Ectodermal cell (in vitro differentiated cells): ENCODE measurements at regions not wholly inside any gene's neighbourhood (a gene's known extent, or its start where the extent isn't known, plus 50 kb on each side); places are given as distances from the start of the nearest gene placed in this dataset.
"Not testable (repeated sequence)": the region's sequence is repeated elsewhere in the genome, so short reads cannot be mapped to it uniquely, and the experiment has no call there.

Source experiments
- H3K27ac ChIP-seq: 2 replicates; pipeline ENCODE4 v1.7.0; 2013; ENCODE audit warnings: mild to moderate bottlenecking, low read depth, low read length; ENCODE audit not compliant: insufficient read depth, poor library complexity, severe bottlenecking
- H3K27me3 ChIP-seq: 2 replicates; pipeline ENCODE4 v1.7.0; 2013; ENCODE audit warnings: mild to moderate bottlenecking, low read length; ENCODE audit not compliant: insufficient read depth, control insufficient read depth, poor library complexity, severe bottlenecking
- H3K36me3 ChIP-seq: one replicate; pipeline ENCODE4 v1.7.0; 2013; ENCODE audit warnings: low read length; ENCODE audit not compliant: control insufficient read depth, insufficient read depth
- H3K4me1 ChIP-seq: one replicate; pipeline ENCODE4 v1.7.0; 2013; ENCODE audit warnings: low read length; ENCODE audit not compliant: control insufficient read depth, insufficient read depth
- H3K4me3 ChIP-seq: 2 replicates; pipeline ENCODE4 v1.7.0; 2013; ENCODE audit warnings: low read depth, low read length, control low read depth; ENCODE audit not compliant: insufficient read depth
- H3K9me3 ChIP-seq: 2 replicates; pipeline ENCODE4 v1.7.0; 2013; ENCODE audit warnings: mild to moderate bottlenecking, low read length, moderate library complexity; ENCODE audit not compliant: control insufficient read depth
- WGBS, 2 experiments: methylation state at CpG; one replicate each; pipeline ENCODE4 v1.1.7; 2013; ENCODE audit warnings: missing lambda C conversion rate in 2 of 2; 5-methylcytosine and 5-hydroxymethylcytosine counted together

DNA sequence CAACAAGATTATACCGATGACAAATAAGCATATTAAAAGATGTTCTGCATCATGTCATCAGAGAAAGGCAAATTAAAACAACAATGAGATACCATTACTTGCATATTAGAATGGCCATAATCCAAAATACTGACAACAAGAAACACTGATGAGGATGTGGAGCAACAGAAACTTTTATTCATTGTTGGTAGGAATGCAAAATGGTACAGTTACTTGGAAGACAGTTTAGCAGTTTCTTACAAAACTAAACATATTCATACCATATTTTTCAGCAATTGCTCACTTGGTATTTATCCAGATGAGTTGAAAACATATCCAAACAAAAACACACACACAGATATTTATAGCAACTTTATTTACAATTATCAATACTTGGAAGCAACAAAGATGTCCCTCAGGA, 160.9 kb upstream of the MME start:
- Histone ChIP-seq H3K4me1 (no peaks in the 10 kb centered on the region), H3K9me3 (no peaks in the 10 kb centered on the region), H3K4me3 (no peak overlapping the region), H3K27me3 (no peaks in the 10 kb centered on the region), H3K36me3 (no peaks in the 10 kb centered on the region), H3K27ac (no peak overlapping the region)
- WGBS, 2 experiments, result 86 to 100% methylated on average over 1 of the region's 1 CpG

GRCh38 chr3:154904328-154904727, 175.8 kb upstream of the MME start:
- Histone ChIP-seq H3K4me1 (no peaks in the 10 kb centered on the region), H3K27ac (no peak overlapping the region), H3K27me3 (no peaks in the 10 kb centered on the region), H3K4me3 (no peak overlapping the region), H3K9me3 (no peaks in the 10 kb centered on the region), H3K36me3 (no peaks in the 10 kb centered on the region)
- 43 to 73% methylated on average over 2 of the region's 2 CpGs for WGBS, 2 experiments

DNA sequence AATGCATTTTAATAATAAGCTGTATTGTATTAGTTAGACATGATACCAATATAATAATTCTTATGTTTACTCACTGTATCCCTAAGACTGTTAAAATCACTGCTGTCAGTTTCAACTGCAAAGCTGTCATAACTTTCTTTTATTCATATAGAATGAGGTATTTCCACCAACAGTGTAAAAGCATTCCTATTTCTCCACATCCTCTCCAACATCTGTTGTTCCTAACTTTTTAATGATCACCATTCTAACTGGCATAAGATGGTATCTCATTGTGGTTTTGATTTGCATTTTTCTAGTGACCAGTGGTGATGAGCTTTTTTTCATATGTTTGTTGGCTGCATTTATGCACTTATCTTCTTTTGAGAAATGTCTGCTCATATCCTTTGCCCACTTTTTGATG, 177.6 kb upstream of the MME start:
- H3K4me1 ChIP-seq, H3K36me3 ChIP-seq, H3K9me3 ChIP-seq, H3K4me3 ChIP-seq, H3K27ac ChIP-seq, H3K27me3 ChIP-seq: not testable (repeated sequence)

- Histone ChIP-seq H3K9me3 (no peaks in the 10 kb centered on the region), H3K27me3 (no peaks in the 10 kb centered on the region), H3K4me3 (no peak overlapping the region), H3K36me3 (no peaks in the 10 kb centered on the region), H3K27ac (no peak overlapping the region), H3K4me1 (no peaks in the 10 kb centered on the region)
- WGBS, 2 experiments, result 89 to 95% methylated on average over 2 of the region's 2 CpGs
These were observed 178.8 kb upstream of the MME start for GRCh38 chr3:154901278-154901677.

DNA sequence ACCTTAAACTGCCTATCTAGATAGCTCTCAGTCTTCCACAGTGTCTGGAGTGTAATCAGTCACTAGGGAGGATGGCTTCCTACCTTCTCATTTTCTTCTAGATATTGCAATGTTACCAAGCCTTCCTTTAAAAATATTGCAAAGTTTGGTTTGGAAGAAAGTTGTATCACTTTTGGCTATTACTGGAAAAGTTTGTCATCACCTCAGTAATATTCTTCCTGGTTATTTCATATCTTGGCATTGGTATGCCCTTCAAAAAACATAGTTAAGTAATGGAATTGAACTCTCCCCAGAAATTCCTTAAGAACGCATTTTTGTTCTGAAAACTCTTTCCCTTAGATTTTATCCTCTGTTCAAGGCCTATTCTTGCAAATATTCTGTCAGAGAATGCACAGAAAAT, 179.3 kb upstream of the MME start:
- 86 to 92% methylated on average over 1 of the region's 1 CpG for WGBS, 2 experiments
- no peak overlapping the region for H3K27ac ChIP-seq
- no peaks in the 10 kb centered on the region for H3K36me3 ChIP-seq
- no peaks in the 10 kb centered on the region for H3K4me1 ChIP-seq
- H3K27me3 ChIP-seq, result no peaks in the 10 kb centered on the region
- H3K9me3 ChIP-seq, result no peaks in the 10 kb centered on the region
- no peak overlapping the region for H3K4me3 ChIP-seq

DNA sequence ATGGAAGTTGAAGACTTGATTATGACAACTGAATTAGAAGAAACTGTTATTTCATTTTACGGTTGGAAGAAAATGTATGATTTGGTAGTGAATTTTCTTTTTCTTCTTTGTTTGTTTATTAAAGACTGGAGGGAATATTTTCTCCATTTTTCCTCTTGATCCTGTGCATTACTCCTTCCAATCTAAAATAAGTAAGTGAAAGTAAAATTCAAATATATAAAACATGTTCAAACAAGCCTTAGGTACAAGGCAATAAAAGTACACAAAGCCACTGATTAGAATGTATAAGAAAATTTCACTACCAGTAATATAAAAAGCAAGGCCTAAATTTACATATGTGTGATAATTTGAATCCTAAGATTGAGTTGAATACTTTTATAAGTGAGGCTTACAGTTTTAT, 181.2 kb upstream of the MME start:
- Histone ChIP-seq H3K27ac (no peak overlapping the region), H3K9me3 (no peaks in the 10 kb centered on the region), H3K27me3 (no peaks in the 10 kb centered on the region), H3K36me3 (no peaks in the 10 kb centered on the region), H3K4me3 (no peak overlapping the region), H3K4me1 (no peaks in the 10 kb centered on the region)
- WGBS, 2 experiments, result 88 to 95% methylated on average over 1 of the region's 1 CpG

DNA sequence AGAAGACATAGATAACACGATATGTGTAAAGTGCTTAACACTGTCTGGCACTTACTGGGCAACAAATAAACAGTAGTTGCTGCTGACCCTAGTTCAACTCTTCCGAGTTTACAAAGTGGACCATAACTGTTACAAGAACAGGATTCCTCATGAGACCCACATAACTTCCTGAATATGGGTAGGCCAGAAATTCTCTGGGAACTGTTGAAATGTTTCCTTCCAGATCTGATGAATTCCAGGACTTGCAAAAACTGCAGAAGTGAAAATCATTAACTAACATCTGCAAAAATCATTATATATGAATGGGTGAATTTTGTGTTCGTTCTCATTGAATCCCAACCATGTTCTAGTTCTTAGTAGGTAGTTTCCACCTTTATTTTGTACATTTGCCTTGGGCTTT, 181.7 kb upstream of the MME start:
- Histone ChIP-seq H3K36me3 (no peaks in the 10 kb centered on the region), H3K9me3 (no peaks in the 10 kb centered on the region), H3K4me3 (no peak overlapping the region), H3K27ac (no peak overlapping the region), H3K4me1 (no peaks in the 10 kb centered on the region), H3K27me3 (no peaks in the 10 kb centered on the region)
- WGBS, 2 experiments, result 88 to 95% methylated on average over 2 to 3 of the region's 3 CpGs

- H3K9me3 ChIP-seq, result no peaks in the 10 kb centered on the region
- no peaks in the 10 kb centered on the region for H3K4me1 ChIP-seq
- no peaks in the 10 kb centered on the region for H3K36me3 ChIP-seq
- H3K27me3 ChIP-seq, result no peaks in the 10 kb centered on the region
- no peak overlapping the region for H3K27ac ChIP-seq
- 88 to 95% methylated on average over 6 of the region's 6 CpGs for WGBS, 2 experiments
- no peak overlapping the region for H3K4me3 ChIP-seq
These were observed 186.3 kb upstream of the MME start for GRCh38 chr3:154893813-154894212.

- no peaks in the 10 kb centered on the region for H3K4me1 ChIP-seq
- 96 to 98% methylated on average over 36 of the region's 36 CpGs for WGBS, 2 experiments
- no peaks in the 10 kb centered on the region for H3K9me3 ChIP-seq
- H3K36me3 ChIP-seq, result no peaks in the 10 kb centered on the region
- H3K27ac ChIP-seq, result no peak overlapping the region
- no peaks in the 10 kb centered on the region for H3K27me3 ChIP-seq
- no peak overlapping the region for H3K4me3 ChIP-seq
These were observed 190.9 kb upstream of the MME start for GRCh38 chr3:154889227-154889634.

- no peaks in the 10 kb centered on the region for H3K4me1 ChIP-seq
These were observed 192.2 kb upstream of the MME start for GRCh38 chr3:154887869-154888268.

DNA sequence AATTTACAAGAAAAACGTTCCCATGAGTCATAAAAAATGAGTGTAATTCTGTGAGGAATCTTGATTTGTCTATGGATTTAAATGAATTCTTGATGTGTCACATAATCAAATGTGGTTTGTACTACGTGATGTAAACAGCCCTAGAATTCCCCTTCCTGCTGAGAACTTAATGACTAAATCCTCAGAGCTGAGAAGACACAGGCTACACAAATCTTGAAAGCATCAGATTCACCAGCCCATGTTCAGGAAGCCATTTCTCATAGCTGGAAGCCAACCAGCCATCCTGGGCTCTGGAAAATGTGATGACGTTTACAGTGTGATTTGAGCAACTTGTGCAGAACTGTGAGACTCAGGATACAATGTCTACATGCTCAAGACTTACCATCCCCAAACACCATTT, 193.7 kb upstream of the MME start:
- no peak overlapping the region for H3K27ac ChIP-seq
- H3K4me1 ChIP-seq, result no peaks in the 10 kb centered on the region
- no peaks in the 10 kb centered on the region for H3K27me3 ChIP-seq
- no peak overlapping the region for H3K4me3 ChIP-seq
- 85 to 86% methylated on average over 3 of the region's 3 CpGs for WGBS, 2 experiments
- no peaks in the 10 kb centered on the region for H3K9me3 ChIP-seq
- no peaks in the 10 kb centered on the region for H3K36me3 ChIP-seq

More at GRCh38 chr3:154887869-154888268, 192.2 kb upstream of the MME start:
- WGBS, 2 experiments, result 90 to 91% methylated on average over 3 of the region's 3 CpGs
- no peak overlapping the region for H3K27ac ChIP-seq
- H3K36me3 ChIP-seq, result no peaks in the 10 kb centered on the region
- no peaks in the 10 kb centered on the region for H3K27me3 ChIP-seq
- H3K9me3 ChIP-seq, result no peaks in the 10 kb centered on the region
- no peak overlapping the region for H3K4me3 ChIP-seq
